Suppressor macrophage treated with lipopolysaccharide for 4 hours (primary cell): ENCODE measurements at regions not wholly inside any gene's neighbourhood (a gene's known extent, or its start where the extent isn't known, plus 50 kb on each side); places are given as distances from the start of the nearest gene placed in this dataset.
"Not testable (repeated sequence)": the region's sequence is repeated elsewhere in the genome, so short reads cannot be mapped to it uniquely, and the experiment has no call there.

Source experiments
- DNase-seq: peaks from one replicate; pipeline ENCODE4 v3.0.0-alpha.2; 2020

DNA sequence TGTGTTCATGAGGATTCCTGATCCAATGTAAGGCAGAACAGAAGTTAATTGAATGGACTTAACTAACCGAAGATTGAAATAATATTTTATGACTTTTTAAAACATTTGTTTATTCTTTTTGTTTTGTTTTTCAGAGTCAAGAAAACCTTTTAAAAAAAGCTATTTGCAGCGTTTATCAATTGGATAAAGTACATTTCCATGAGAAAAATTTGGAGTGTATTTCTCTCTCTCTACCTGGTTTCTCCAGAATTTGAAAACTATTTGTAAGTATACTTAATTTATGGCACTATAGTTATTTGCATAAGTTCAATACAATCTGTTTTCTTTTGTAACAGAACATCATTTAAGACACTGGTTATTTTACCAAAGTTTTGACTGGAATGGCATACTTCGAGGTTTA, 208.0 kb upstream of the UBL3 start:
- no peak for DNase-seq

DNA sequence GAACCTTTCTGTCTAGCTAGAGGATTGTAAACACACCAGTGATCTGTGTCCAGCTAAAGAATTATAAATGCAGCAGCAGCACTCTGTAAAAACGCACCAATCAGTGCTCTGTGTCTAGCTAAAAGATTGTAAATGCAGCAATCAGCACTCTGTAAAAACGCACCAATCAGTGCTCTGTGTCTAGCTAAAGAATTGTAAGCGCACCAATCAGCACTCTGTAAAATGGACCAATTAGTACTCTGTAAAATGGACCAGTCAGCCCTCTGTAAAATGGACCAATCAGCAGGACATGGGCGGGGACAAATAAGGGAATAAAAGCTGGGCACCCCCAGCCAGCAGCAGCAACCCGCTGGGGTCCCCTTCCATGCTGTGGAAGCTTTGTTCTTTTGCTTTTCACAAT, 204.1 kb upstream of the UBL3 start:
- DNase-seq = not testable (repeated sequence)

DNA sequence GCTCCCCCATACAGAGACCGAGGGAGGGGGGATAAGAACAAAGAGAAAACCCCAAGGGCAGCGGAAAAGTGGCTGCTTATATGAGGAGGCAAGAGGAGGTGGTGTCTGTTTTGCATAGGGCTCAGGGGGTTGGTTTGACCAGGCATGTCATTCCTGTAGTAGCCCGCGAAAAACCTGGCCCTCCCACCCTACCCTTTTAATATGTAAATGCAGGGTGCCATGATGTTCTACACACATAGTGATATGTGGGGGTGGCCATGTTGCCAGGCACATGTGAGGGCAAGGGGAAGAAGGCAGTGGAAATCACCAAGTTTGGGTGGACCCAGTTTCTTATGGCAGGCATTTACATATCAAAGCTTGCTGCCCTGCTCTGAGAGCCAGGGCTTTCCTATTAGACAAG, 203.5 kb upstream of the UBL3 start:
- DNase-seq = no peak

DNA sequence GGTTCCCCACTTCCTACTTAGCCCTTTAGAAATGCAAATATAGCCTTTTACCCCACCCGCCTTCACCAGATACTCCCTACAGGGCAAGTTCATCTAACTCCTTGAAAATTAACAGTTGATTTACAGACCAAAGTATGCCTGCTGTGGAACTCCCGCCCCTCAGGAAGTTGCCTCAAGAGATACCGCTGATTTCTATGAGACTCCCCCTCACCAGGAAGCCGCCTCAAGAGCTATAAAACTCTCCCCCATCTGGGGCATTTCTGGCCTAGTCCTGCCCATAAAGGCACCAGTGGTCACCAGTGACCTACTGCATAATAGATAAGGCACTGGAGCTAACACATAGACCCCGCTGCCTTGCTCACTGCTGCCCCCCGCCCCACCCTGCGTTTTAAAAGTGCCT, 201.7 kb upstream of the UBL3 start:
- no peak for DNase-seq

DNA sequence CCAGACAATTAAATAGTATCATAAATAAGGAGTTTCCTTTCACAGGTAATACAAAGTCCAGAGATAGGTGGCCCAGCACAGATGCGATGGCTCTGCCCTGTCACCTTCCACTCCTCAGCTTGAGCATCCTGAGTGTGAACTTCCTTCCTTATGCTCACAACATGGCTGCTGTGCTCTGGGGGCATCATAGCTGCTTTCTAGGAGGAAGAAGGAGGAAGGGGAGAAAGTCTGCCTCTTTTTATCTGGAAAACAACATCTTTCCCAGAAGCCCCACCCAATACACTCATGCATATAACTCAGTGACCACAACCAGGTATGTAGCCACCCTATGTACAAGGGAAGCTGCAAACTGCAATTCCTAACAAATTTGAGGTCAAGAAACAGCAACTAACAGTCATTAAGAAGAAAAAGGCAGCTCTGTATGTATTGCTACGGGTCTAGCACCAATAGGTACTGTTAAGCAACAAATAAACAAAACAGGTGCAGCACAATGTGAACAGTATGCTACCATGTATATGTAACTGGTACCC, 201.2 kb upstream of the UBL3 start:
- DNase-seq = no peak

DNA sequence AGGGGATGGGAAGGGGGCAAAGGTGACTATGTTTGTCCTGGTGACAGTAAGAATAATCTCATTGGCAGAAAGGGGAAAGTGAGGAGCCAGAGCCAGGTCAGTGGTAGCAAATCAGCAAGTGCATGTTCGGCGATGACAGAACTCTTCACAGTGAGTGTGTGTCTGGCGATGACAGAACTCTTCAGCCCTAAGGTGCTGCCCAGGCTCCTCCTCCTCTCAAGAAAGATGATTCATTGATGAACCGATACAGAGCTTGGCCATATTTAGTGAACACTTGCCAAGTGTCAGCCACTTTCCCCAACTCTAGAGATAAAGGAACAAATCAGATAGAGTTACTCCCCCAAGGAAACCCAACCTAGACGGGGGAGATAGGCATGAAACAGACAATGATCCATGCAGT, 199.3 kb upstream of the UBL3 start:
- DNase-seq = no peak

DNA sequence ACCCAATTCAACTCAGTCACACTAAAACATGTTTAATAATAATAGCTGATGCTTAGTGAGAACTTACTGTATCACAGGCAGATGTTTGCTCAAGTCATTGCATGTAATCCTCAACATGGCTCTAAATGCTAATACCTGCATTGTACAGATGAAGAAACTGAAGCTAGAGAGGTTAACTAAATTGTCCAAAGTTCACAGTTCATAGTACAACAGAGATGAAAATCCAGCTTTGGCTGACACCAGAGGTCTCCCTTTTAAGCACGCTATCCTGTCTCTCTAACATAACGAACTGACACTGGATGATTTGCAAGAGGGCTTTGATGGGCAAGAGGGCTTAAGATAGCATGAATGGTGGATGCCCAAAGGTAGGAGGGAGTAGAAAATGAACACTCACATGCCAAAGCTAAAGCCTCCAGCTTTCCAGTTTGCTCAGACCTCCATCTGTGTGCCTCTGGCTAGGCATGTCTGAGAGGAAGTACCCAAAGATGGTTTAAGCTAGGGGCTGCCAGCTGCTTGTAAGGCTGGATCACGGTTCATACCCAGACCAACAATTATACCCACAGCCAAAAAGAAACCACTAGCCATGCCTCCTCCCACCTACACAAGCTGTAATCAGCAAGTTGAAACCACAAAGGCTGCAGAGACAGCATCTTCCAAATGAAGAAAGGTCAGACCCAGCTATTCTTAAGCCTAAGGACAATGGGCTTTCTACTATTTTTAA, 196.9 kb upstream of the UBL3 start:
- no peak for DNase-seq

DNA sequence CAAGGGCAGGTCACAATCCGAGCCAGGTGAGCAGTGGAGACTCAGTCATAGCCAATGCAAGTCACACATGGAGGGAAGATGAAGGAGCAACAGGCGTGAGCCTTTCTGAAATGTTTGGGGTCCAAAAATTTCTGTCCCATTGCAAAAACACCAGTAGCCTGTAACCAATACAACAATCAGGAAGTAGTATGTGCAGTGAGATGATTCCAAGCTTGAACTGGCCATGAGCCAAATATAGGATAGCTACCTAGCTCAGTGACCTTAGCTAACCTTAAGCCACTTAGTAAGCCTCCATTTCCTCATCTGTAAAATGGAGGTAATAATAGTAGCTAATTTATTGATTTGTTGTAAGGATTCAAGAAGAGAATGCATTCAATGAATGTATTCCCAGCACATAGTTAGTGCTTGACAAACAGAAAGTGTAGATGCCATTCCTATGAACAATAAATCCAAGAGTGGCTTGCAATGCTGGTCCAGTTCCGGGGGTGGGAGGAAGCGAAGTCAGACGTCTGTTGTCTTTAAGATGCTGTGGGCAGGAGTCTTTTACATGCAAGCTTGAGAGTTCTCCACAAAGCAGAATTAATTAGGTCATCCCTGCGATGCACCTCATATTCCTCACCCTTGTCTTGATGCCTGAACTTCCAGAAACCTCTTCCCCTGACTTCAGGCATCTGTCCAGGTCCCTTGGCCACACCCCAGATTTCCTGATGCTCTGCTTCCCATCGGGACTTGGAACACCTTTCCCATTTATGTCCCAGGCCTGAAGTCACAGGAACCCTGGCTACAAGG, 195.7 kb upstream of the UBL3 start:
- DNase-seq = no peak

DNA sequence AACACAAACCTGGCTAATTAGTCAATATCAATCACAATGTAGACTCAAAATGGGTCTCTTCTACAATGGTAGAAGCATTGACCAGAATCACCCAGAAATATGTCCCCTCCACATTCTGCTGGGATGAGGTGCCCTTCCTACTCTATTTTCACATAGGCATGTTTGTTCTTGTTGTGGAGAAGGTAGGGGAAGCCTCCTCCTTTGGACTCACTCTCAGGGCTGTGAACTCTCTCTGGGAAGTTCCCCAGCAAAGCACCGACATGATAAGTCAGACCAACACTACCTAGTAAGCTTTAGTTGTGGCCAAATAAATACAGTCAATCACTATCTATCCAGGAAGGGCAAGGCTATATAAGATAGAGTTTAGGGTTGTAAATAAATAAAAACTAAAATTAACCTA, 194.5 kb upstream of the UBL3 start:
- no peak for DNase-seq

DNA sequence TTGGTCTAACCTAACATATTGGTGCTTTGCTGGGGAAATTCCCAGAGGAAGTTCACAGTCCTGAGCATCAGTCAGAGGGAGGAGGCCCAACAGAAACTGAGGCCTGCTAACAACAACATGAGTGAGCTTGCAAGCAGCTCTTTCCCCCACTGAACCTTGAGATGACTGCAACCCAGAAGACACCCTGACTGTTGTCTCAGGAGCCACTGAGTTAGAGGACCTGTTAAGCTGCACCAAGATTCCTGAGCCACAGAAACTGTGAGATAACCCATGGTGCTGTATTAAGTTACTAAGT, 193.2 kb upstream of the UBL3 start:
- DNase-seq = no peak

DNA sequence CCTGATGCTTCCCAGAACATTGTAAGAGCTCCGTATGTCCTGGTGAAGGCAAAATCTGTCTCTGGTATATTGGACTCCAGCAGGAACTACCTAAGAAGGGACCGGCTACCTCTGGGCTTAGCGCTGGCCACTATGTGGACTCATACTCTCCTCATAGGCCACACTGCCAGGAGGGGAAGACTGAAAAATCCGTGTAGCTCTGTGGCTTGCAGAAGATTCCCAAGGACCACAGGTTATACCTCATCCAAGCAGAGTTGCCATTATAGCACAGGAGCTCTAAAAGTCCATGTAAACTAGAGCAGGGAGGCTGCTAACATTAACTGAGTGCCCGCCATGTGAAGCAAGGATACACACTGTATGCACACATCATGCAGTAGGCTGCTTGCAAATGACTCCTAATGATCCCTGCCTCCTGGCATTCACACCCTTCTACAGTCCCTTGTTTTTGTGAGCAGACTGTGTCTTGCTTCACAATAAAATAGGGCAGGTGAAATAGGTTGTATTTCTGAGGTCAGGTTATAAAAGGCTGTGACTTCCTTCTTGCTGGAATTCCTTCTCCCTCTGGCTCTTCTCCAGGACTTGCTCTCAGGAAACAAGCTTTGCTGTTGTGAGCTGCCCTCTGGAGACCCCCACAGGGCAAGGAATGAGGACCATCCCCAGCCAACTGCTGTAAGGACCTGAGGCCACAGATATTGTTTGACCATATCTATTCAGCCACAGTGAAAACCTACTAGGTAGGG, 192.6 kb upstream of the UBL3 start:
- no peak for DNase-seq

DNA sequence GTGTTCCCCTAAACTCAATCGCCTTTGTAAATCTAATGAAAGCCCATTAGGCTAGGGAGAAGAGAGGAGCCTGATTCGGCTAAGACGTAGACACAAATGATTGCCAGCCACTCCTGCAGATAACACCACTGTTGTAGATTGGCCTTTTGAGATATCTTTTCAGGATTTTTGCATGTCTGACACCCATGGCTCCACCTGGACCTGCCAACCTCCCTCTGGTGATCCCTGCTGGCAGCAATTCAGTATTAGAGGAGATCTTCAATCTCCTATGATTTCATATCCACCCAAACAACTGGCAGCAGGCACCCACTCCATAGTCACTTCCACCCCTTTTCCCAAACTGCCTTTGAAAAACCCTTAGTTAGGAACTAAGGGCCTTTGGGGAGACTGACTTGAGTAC, 191.9 kb upstream of the UBL3 start:
- no peak for DNase-seq

DNA sequence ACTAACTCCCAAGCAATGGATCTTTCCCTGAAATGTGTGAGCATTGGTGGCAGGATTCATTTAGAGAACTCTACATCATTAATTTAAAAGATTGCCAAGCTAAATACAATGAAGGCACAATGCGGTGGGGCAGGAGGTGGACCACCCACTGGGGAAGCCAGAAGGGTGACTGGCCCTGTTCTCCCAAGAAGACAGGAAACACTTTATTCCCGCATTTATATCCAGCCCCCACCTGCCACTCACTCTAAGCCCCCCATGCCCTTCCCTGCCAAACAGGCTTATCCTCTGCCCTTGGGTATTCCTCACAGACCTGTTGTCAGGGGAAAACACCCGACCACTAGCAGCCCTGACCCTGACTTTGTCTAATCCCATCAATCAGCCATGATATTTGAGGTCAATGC, 189.1 kb upstream of the UBL3 start:
- DNase-seq = no peak

DNA sequence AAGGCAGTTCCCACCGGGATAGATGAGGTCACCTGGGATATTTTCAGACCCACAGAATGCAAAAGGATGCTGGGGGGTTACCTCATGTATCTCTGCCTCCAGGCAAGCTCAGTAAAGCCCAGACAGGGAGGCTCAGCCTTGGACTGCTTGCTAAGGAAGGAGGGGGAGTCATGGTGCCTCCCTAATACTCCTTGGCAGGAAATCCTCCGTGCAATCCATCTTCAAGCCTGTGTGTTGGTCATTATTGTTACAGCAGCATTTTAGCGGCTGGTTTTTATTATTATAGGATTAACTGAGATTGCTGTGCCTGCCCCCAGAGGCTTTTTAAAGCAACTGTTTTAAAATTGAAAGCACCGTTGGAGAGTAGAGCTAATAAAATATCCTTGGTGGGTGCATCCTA, 188.5 kb upstream of the UBL3 start:
- DNase-seq = no peak

DNA sequence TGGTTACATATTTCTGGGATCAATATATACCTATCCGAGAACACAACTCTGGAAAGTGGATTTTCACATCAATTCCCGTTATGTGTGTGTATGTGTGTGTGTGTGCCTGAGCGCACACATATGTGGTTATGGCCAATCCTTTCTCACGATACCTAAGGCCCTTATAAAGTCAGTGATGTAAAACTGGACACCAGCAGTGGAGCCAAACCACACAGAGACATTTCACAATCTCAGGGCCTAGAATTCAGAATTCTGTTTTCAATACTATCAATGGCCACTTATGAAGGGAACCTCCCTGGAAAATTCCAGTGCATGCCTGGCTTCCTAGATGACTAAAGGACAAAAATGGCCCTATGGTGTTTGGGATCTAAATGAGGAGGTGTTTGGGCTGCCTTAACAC, 187.3 kb upstream of the UBL3 start:
- DNase-seq = no peak

DNA sequence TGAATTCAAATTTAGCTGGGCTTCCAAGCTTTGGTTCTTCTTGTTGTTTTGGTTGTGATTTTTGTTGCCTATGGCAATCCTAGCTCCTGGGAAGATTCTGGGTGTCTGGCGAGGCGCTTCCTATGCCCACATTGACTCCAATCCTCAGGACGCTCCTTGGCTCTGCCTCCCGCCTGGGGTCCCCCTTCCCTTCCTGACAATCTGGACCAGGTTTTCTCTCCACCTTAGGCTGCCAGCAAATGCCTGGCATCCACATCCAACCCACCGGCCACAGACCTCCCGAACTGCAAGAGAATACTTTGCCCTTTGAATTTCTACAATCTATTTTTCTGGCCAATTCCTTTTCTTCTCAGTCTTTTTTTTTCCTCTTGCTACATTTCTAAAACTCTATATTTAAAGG, 186.9 kb upstream of the UBL3 start:
- no peak for DNase-seq

DNA sequence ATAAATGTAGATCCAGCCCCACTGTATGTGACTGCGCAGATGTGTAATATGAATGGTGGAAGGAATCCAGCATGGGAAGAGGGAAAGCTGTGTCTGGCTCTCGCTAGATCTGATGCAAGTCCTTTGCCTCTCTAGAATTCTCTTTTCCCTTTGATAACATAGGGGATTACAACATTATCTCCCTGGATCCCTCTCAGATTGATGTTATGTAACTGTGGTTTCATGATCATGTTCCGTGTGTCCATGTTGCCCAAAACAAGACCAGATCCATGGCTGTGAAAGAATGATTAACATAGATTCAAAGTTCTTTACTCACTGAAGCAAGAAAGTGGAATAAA, 184.0 kb upstream of the UBL3 start:
- no peak for DNase-seq

DNA sequence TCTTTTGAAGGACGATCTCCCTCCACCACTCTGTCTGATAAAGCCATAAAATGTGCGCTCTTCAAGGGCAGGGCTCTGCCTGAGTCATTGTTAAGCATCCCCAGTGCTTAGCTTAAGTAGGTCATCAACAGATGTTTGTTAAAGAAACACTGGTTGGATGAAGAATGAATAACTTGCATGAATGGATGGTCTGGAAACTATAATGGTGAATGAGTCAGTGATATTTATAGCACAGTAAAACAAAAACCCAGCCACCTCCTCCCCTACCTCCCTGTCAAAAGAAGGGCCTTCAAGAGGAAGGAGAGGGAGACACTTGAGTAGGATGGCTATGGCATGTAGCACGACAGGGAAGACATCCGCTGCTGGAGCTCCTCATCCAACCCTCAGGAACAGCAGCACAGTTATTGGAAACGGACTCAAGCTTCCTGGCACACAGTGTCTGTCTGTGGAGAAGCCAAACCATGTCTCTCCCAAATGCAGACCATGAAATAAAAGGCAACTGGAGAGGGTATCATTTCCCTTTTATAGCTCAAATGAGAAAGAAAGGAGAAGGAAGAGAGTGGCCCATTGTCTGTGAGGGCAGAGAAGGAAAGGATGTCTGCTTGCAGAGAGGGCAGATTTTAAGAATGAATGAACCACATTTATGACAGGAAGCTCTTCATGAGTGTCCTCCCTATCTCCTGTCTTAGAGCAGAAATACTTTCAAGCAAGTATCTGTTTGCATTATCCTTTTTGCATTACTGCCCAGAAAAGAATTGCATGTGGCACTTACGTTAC, 183.5 kb upstream of the UBL3 start:
- DNase-seq = no peak

DNA sequence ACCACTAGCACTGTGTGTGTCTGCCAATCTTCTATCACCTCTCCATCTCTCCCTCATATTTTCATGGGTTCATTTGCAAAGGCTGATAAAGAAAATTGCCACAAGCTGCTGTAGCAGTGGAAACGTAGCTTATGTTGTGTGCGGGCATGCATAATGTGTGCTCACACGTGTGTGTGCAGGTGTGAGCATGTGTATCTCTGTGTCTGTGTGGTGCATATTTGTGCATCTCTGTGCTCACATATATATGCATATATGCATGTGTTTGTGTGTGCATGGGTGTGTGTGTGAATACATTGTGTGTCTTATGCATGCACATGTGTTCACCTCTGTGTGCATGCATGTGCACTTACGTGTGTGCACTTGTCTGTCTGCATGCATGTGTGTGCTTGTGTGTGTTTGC, 181.8 kb upstream of the UBL3 start:
- DNase-seq = no peak

DNA sequence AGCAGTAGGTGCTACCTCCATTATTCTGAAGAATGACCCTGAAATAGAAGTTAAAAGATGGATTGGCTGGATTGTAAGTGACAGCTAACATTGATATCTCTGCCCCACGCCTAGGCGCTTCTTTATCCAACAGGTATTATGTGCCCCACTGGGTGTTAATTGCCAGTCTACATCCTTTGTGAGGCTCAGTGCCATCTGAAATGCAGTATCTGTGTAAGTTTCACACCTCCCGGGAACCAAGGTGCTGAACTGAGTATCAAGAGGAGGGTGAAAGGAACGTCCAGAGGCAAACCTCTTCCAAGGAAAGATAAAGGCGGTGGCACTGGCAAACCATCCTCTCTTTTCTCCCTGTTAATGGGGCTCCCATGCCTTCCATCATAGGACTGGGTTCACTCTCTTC, 181.1 kb upstream of the UBL3 start:
- DNase-seq = no peak

DNA sequence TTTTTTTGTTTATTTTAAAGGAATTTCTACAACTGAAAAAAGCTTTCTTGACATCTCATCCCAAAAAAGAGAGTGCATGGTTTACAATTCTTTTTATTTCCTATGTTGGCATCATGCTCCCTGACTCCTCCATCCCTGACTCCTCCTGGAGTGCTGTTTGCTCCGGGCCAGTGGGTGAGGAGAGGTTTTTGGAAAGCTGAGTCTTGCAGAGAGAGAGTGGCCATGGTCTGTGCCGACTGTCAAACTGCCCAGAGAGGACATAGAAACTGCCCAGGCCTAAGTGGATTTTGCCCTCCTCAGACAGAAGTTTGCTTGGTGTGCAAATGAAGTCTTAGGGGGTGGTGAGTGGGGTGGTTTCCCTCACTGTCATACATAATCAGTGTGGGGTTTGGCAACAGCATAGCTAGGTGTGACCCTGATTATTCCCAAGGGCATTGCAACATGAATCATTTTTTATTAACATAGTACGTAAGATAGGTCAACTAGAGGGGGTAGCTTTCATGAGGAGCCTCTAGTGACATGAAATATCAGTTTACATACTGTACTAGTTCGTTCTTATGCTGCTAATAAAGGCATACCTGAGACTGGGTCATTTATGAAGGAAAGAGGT, 179.8 kb upstream of the UBL3 start:
- no peak for DNase-seq

DNA sequence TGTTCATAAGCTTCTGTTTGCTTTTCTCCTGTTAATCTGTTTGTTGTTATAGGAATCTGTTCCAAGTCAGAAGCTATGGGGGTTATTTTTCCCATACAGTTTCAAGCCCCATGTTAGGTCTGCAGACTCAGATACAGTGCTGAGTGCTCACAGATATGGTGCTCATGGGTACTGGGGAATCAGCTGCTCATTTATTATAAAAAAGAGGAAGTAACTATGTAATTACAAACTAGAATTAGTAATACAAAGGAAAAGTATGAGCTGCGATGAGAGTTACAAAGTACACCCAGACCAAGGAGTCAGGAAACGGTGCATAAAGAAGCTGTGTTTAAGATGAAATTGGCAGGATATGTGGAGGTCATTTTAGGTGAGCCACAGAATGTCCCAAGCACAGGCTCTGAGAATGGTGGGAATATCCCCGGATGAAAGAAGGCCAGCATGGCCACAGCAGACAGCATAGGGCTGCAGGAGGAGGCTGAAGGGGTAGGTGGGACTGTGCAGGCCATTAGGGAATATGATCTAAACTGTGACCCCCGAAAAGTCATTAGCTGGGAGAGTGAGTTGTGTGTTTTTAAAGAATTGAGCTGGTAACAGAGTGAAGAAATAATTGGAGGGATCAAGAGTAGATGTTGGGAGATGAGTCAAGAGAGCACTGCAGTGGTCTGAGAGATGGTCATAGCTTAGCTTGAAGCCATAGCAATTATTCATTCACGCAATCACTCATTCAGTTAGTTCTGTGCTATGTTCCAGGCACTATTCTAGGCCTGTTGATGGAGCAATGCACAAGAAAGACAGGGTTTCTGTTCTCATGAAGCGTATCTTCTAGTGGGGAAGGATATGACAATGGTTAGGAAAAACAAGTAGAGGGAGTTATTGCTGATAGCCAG, 177.4 kb upstream of the UBL3 start:
- DNase-seq = peak; percentile 3
